HepG2 (cell line): ENCODE measurements at regions not wholly inside any gene's neighbourhood (a gene's known extent, or its start where the extent isn't known, plus 50 kb on each side); places are given as distances from the start of the nearest gene placed in this dataset.

ENCODE experiments used
- ATAC-seq: fragments of 200-7000 bp; cut with Tn5 transposase; 3 replicates; pipeline ENCODE4 v1.9.1; 2020; ENCODE audit warnings: mild to moderate bottlenecking, moderate library complexity
- BruUV-seq: library from RNA; stranded (reverse); fragments of 400-500 nt; replicated peaks from 2 replicates; lab custom pipeline; 2021; lab: Mats Ljungman, UMichigan
- CTCF ChIA-PET: fragments of 300-600 bp; formaldehyde crosslinking; extraction: SDS; loops from one replicate; lab custom pipeline; 2021; ENCODE audit warnings: low total read pairs, inconsistent platforms, low intra/inter-chr PET ratio; lab: Yijun Ruan, JAX
- POLR2A ChIA-PET: fragments of 350-600 bp; sonication (Branson Sonifier 250); formaldehyde crosslinking; loops from one replicate; lab custom pipeline; 2020; ENCODE audit warnings: antibody characterized with exemption, inconsistent platforms; lab: Yijun Ruan, JAX
- DNase-seq: peaks from one replicate; pipeline ENCODE4 v3.0.0-alpha.2; 2015; ENCODE audit warnings: low spot score
- FAIRE-seq: peaks from 3 replicates; lab custom pipeline; 2011; peaks lifted over from hg19 to GRCh38; lab: Jason Lieb, UNC
- H2AFZ ChIP-seq: one replicate; pipeline ENCODE4 v1.6.1; 2011; ENCODE audit warnings: low read length, inconsistent platforms
- H3K27ac ChIP-seq: fragments of 300-600 bp; 3 replicates; pipeline ENCODE4 v1.8.0; 2011; ENCODE audit warnings: mixed run types, mild to moderate bottlenecking, mixed read lengths, low read length, inconsistent platforms; ENCODE audit not compliant: insufficient read depth; ENCODE audit errors: extremely low read length
- H3K27me3 ChIP-seq, 2 experiments: fragments of 200-600 bp in 1 of 2; 2 replicates in 1 of 2; 3 replicates in 1 of 2; pipeline versions ENCODE4 v1.6.0 to v1.8.0; 2011; ENCODE audit warnings: low read length in 2 of 2, mild to moderate bottlenecking in 2 of 2, moderate library complexity in 2 of 2, inconsistent platforms in 1 of 2; ENCODE audit not compliant: insufficient read depth in 2 of 2, control insufficient read depth in 1 of 2
- H3K36me3 ChIP-seq, 2 experiments: fragments of 200-600 bp in 1 of 2; replicated peaks in 1 of 2; 2 replicates in 1 of 2; 3 replicates in 1 of 2; pipeline versions ENCODE4 v1.5.1 to v1.8.0; 2011; ENCODE audit warnings: low read length in 2 of 2, inconsistent platforms in 1 of 2; ENCODE audit not compliant: insufficient read depth in 2 of 2, control insufficient read depth in 1 of 2
- H3K4me1 ChIP-seq: 2 replicates; pipeline ENCODE4 v1.5.1; 2012; ENCODE audit warnings: low read length, inconsistent platforms; ENCODE audit not compliant: insufficient read depth
- H3K4me2 ChIP-seq: 2 replicates; pipeline ENCODE4 v1.6.0; 2011; ENCODE audit warnings: low read depth, low read length, inconsistent platforms
- H3K4me3 ChIP-seq, 3 experiments: fragments of 200-600 bp in 1 of 3; sonication (generic), shearing (Covaris generic) in 1 of 3; replicated peaks in 1 of 3; 2 replicates each; pipeline ENCODE4 v1.5.1; 2011 to 2016; ENCODE audit warnings: low read length in 3 of 3, inconsistent platforms in 2 of 3, low read depth in 2 of 3, mild to moderate bottlenecking in 2 of 3, control low read depth in 1 of 3, mixed read lengths in 1 of 3; ENCODE audit not compliant: insufficient read depth in 1 of 3
- H3K79me2 ChIP-seq: one replicate; pipeline ENCODE4 v1.6.1; 2011; ENCODE audit warnings: low read length, inconsistent platforms; ENCODE audit not compliant: insufficient read depth
- H3K9ac ChIP-seq: 2 replicates; pipeline ENCODE4 v1.6.0; 2011; ENCODE audit warnings: mild to moderate bottlenecking, low read depth, low read length, inconsistent platforms; ENCODE audit not compliant: insufficient read depth
- H3K9me3 ChIP-seq: 2 replicates; pipeline ENCODE4 v1.5.1; 2012; ENCODE audit warnings: mild to moderate bottlenecking, low read length
- H4K20me1 ChIP-seq: 2 replicates; pipeline ENCODE4 v1.6.0; 2011; ENCODE audit warnings: inconsistent platforms, mild to moderate bottlenecking, low read length, moderate library complexity; ENCODE audit not compliant: insufficient read depth
- JARID2 ChIP-seq: sonication (generic); formaldehyde crosslinking; IDR thresholded peaks from 2 replicates; pipeline ENCODE4 v1.8.1; 2023; ENCODE audit warnings: missing genetic modification reagents, inconsistent platforms; ENCODE audit not compliant: insufficient replicate concordance
- KLF15 ChIP-seq: sonication (generic); formaldehyde crosslinking; IDR thresholded peaks from 2 replicates; pipeline ENCODE4 v1.8.1; 2023; ENCODE audit warnings: borderline replicate concordance, mild to moderate bottlenecking, inconsistent platforms, missing genetic modification reagents, mixed read lengths
- NR2F1 ChIP-seq, 2 experiments: fragments of 450-650 bp in 1 of 2; formaldehyde crosslinking in 1 of 2; IDR thresholded peaks; 2 replicates each; pipeline versions ENCODE4 v1.5.0 to v1.6.1; 2016 to 2020; ENCODE audit warnings: mild to moderate bottlenecking in 1 of 2, missing compliant biosample characterization in 1 of 2, missing genetic modification reagents in 1 of 2, moderate library complexity in 1 of 2
- PHF21A ChIP-seq: sonication (generic); formaldehyde crosslinking; IDR thresholded peaks from 2 replicates; pipeline ENCODE4 v1.5.0; 2020; ENCODE audit warnings: mild to moderate bottlenecking, missing genetic modification reagents
- RXRA ChIP-seq: sonication (generic); formaldehyde crosslinking; IDR thresholded peaks from 2 replicates; pipeline ENCODE4 v1.5.1; 2020; ENCODE audit warnings: missing genetic modification reagents
- SYNCRIP ChIP-seq: fragments of 200-400 bp; formaldehyde crosslinking; IDR thresholded peaks from 2 replicates; pipeline ENCODE4 v1.6.1; 2018; ENCODE audit warnings: mild to moderate bottlenecking, low read depth, low read length; ENCODE audit not compliant: insufficient read depth
- THYN1 ChIP-seq: sonication (generic); formaldehyde crosslinking; IDR thresholded peaks from 2 replicates; pipeline ENCODE4 v1.8.1; 2023; ENCODE audit warnings: low read depth, mild to moderate bottlenecking, moderate library complexity, missing genetic modification reagents, borderline replicate concordance
- ZNF20 ChIP-seq: sonication (generic); formaldehyde crosslinking; IDR thresholded peaks from 2 replicates; pipeline ENCODE4 v1.4.0; 2020; ENCODE audit warnings: mild to moderate bottlenecking, moderate library complexity, missing genetic modification reagents
- ZNF652 ChIP-seq: IDR thresholded peaks from 2 replicates; pipeline ENCODE4 v1.6.1; 2016; ENCODE audit warnings: low read depth, borderline replicate concordance
- WGBS: methylation state at CpG from one replicate; pipeline ENCODE4 v1.1.6; 2017; ENCODE audit warnings: low lambda C conversion rate; 5-methylcytosine and 5-hydroxymethylcytosine counted together
- in situ Hi-C: cut with HindIII; loops from 2 replicates; pipeline ENCODE4 v1.10.0; 2017; ENCODE audit warnings: low pct_unique_long_range_greater_than_20kb; ENCODE audit not compliant: extremely low pct_ligation_motif_present
- intact Hi-C: fragments of 100-400 bp; cut with micrococcal nuclease; formaldehyde crosslinking; loops from one replicate; pipeline ENCODE4 v1.10.0; 2022; ENCODE audit not compliant: unreplicated experiment
- TF ChIP-seq, protein P1 (sequence below): sonication (generic); formaldehyde crosslinking; IDR thresholded peaks from 2 replicates; pipeline ENCODE4 v1.5.1; 2020; ENCODE audit warnings: missing genetic modification reagents, mild to moderate bottlenecking, borderline replicate concordance
- TF ChIP-seq, protein P2 (sequence below): sonication (generic); formaldehyde crosslinking; IDR thresholded peaks from 2 replicates; pipeline ENCODE4 v1.5.1; 2020; ENCODE audit warnings: missing genetic modification reagents, mild to moderate bottlenecking, borderline replicate concordance
- TF ChIP-seq, protein P3 (sequence below): sonication (generic); formaldehyde crosslinking; IDR thresholded peaks from 2 replicates; pipeline ENCODE4 v1.5.1; 2020; ENCODE audit warnings: missing genetic modification reagents, mild to moderate bottlenecking, borderline replicate concordance
- TF ChIP-seq, protein P4 (sequence below): sonication (generic); formaldehyde crosslinking; IDR thresholded peaks from 2 replicates; pipeline ENCODE4 v1.8.0; 2022; ENCODE audit warnings: mild to moderate bottlenecking, missing genetic modification reagents

DNA sequence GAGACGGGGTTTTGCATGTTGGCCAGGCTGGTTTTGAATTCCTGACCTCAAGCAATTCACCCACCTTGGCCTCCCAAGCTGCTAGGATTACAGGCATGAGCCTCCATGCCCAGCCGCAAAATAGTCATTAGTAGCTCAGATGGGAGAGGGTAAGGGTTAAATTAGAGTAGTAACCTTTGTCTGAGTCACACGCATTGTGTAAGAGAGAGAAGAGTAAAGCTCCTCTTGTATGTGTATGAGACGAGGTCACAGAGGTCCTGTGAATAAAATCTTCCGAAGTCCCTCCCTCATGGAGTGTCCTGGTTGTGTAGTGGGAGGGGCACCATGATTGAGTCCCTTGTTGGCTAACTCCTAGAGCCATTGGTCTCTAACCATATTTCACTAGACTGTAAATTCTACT lies 85.2 kb upstream of the CDC14C start:
- H3K79me2 ChIP-seq = no peaks in the 10 kb centered on the region
- no peaks in the 10 kb centered on the region for H3K9me3 ChIP-seq
- POLR2A ChIA-PET = no interaction called here
- no peak for DNase-seq
- in situ Hi-C loops = no loop called here
- H3K36me3 ChIP-seq = no peaks in the 10 kb centered on the region
- FAIRE-seq = no peak
- ATAC-seq = no peak
- H3K9ac ChIP-seq = no peak overlapping the region
- TF ChIP-seq ZNF652 = 0 out of 2 replicates have a peak, but pooled peaks have one; percentile 15
- TF ChIP-seq NR2F1 (CRISPR knock-in tag; IDR thresholded peaks at IDR 0.05) = no peak
- no TSS peak for BruUV-seq
- no peaks in the 10 kb centered on the region for H3K4me1 ChIP-seq
- no peaks in the 10 kb centered on the region for H4K20me1 ChIP-seq
- 0% methylated on average over 5 of the region's 5 CpGs for WGBS
- no peak overlapping the region for H3K4me3 ChIP-seq
- H3K27me3 ChIP-seq = no peaks in the 10 kb centered on the region
- no peak overlapping the region for H3K4me2 ChIP-seq
- intact Hi-C loops = no loop called here
- CTCF ChIA-PET = no interaction called here
- H3K27ac ChIP-seq = no peak overlapping the region
- no peak overlapping the region for H2AFZ ChIP-seq

DNA sequence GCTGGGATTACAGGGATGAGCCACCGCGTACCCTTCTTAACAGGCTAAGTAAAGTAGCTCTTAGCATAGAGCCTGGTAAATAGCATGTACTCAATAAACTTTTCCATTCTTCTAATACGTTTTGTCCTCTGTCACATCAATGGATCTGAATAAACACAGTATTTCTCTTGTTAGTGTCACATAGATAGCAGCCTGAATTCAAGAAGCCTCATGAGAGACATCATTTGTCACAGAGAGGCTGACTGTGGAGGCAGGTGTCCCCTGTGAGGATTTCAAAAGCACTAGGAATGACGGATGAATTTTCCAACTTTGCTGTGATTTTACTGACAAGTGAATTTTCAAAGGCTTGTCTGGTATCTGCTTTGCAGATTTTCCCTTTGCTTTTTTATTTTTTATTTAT lies 82.6 kb upstream of the CDC14C start:
- Histone ChIP-seq H3K4me2 (no peak overlapping the region), H3K9me3 (no peaks in the 10 kb centered on the region), H3K4me3 (no peak overlapping the region), H3K27ac (no peak overlapping the region), H4K20me1 (no peaks in the 10 kb centered on the region), H3K79me2 (no peaks in the 10 kb centered on the region), H3K4me1 (no peaks in the 10 kb centered on the region), H3K27me3 (no peaks in the 10 kb centered on the region), H3K36me3 (no peaks in the 10 kb centered on the region), H3K9ac (no peak overlapping the region), H2AFZ (no peak overlapping the region)
- 51% methylated on average over 4 of the region's 4 CpGs for WGBS
- intact Hi-C loops (no loop called here), in situ Hi-C loops (no loop called here)
- FAIRE-seq (no peak), ATAC-seq (no peak), DNase-seq (no peak)
- ChIA-PET CTCF (no interaction called here), POLR2A (no interaction called here)
- no TSS peak for BruUV-seq
- TF ChIP-seq ZNF20 (CRISPR knock-in tag) (no peak), PHF21A (CRISPR knock-in tag) (no peak), SYNCRIP (no peak), KLF15 (CRISPR knock-in tag) (no peak), RXRA (CRISPR knock-in tag) (no peak), THYN1 (no peak), JARID2 (CRISPR knock-in tag) (no peak)
- TF ChIP-seq, protein P1, sequence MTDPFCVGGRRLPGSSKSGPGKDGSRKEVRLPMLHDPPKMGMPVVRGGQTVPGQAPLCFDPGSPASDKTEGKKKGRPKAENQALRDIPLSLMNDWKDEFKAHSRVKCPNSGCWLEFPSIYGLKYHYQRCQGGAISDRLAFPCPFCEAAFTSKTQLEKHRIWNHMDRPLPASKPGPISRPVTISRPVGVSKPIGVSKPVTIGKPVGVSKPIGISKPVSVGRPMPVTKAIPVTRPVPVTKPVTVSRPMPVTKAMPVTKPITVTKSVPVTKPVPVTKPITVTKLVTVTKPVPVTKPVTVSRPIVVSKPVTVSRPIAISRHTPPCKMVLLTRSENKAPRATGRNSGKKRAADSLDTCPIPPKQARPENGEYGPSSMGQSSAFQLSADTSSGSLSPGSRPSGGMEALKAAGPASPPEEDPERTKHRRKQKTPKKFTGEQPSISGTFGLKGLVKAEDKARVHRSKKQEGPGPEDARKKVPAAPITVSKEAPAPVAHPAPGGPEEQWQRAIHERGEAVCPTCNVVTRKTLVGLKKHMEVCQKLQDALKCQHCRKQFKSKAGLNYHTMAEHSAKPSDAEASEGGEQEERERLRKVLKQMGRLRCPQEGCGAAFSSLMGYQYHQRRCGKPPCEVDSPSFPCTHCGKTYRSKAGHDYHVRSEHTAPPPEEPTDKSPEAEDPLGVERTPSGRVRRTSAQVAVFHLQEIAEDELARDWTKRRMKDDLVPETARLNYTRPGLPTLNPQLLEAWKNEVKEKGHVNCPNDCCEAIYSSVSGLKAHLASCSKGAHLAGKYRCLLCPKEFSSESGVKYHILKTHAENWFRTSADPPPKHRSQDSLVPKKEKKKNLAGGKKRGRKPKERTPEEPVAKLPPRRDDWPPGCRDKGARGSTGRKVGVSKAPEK (CRISPR knock-in tag) = no peak
- TF ChIP-seq, protein P2, sequence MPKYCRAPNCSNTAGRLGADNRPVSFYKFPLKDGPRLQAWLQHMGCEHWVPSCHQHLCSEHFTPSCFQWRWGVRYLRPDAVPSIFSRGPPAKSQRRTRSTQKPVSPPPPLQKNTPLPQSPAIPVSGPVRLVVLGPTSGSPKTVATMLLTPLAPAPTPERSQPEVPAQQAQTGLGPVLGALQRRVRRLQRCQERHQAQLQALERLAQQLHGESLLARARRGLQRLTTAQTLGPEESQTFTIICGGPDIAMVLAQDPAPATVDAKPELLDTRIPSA = no peak
- TF ChIP-seq, protein P3, sequence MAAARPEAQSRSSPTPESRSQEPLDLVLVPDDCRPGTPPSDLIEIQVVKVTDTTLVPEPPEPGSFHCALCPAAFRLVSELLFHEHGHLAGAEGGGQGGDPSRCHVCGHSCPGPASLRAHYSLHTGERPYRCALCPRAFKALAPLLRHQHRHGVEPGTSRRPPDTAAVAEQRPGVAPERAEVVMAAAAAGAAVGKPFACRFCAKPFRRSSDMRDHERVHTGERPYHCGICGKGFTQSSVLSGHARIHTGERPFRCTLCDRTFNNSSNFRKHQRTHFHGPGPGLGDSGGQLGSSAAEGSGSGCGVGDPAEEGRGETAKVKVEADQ = no peak
- TF ChIP-seq, protein P4, sequence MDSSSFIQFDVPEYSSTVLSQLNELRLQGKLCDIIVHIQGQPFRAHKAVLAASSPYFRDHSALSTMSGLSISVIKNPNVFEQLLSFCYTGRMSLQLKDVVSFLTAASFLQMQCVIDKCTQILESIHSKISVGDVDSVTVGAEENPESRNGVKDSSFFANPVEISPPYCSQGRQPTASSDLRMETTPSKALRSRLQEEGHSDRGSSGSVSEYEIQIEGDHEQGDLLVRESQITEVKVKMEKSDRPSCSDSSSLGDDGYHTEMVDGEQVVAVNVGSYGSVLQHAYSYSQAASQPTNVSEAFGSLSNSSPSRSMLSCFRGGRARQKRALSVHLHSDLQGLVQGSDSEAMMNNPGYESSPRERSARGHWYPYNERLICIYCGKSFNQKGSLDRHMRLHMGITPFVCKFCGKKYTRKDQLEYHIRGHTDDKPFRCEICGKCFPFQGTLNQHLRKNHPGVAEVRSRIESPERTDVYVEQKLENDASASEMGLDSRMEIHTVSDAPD = no peak
